CD4-positive, alpha-beta memory T cell (primary cell): ENCODE measurements at regions not wholly inside any gene's neighbourhood (a gene's known extent, or its start where the extent isn't known, plus 50 kb on each side); places are given as distances from the start of the nearest gene placed in this dataset.

Experiments
- CTCF ChIA-PET: fragments of 350-600 bp; sonication (Branson Sonifier 250); formaldehyde crosslinking; loops from one replicate; lab custom pipeline; 2021; ENCODE audit warnings: inconsistent platforms; ENCODE audit not compliant: partially characterized antibody; lab: Charles Lee
- POLR2A ChIA-PET: fragments of 350-600 bp; sonication (Branson Sonifier 250); formaldehyde crosslinking; loops from one replicate; lab custom pipeline; 2021; ENCODE audit not compliant: partially characterized antibody; lab: Charles Lee
- DNase-seq, 5 donors: peaks; one replicate each; pipeline versions ENCODE4 v3.0.0 to v3.0.0-alpha.2; 2020 to 2022; ENCODE audit warnings: mixed read lengths in 1 of 5
- H3K27ac ChIP-seq: one replicate; pipeline ENCODE4 v1.7.0; 2013; ENCODE audit warnings: low read depth, low read length
- H3K27me3 ChIP-seq: 2 replicates; pipeline ENCODE4 v1.7.0; 2013; ENCODE audit warnings: mild to moderate bottlenecking, low read length, moderate library complexity; ENCODE audit not compliant: insufficient read depth
- H3K36me3 ChIP-seq: 2 replicates; pipeline ENCODE4 v1.7.0; 2013; ENCODE audit warnings: mild to moderate bottlenecking, low read length, moderate library complexity; ENCODE audit not compliant: insufficient read depth
- H3K4me1 ChIP-seq: 2 replicates; pipeline ENCODE4 v1.7.0; 2013; ENCODE audit warnings: mild to moderate bottlenecking, low read length, moderate library complexity; ENCODE audit not compliant: insufficient read depth
- H3K4me3 ChIP-seq, 2 donors: one replicate each; pipeline ENCODE4 v1.7.0; 2013; ENCODE audit warnings: low read length in 2 of 2, mild to moderate bottlenecking in 1 of 2
- H3K9me3 ChIP-seq, 2 donors: one replicate each; pipeline ENCODE4 v1.7.0; 2013; ENCODE audit warnings: low read length in 2 of 2, control low read depth in 1 of 2; ENCODE audit not compliant: control insufficient read depth in 1 of 2
- H3K27ac Mint-ChIP-seq, 7 donors: one replicate each; pipeline ENCODE4 v1.8.0; 2020 to 2021; ENCODE audit warnings: mixed read lengths in 7 of 7, mild to moderate bottlenecking in 6 of 7, inconsistent platforms in 3 of 7, moderate library complexity in 3 of 7
- H3K27me3 Mint-ChIP-seq, 2 donors: one replicate each; pipeline ENCODE4 v1.8.0; 2020 to 2021; ENCODE audit warnings: mixed read lengths in 2 of 2
- H3K36me3 Mint-ChIP-seq, 2 donors: one replicate each; pipeline ENCODE4 v1.8.0; 2020 to 2021; ENCODE audit warnings: mixed read lengths in 2 of 2, inconsistent platforms in 1 of 2, mild to moderate bottlenecking in 1 of 2
- H3K4me1 Mint-ChIP-seq, 4 donors: one replicate each; pipeline ENCODE4 v1.8.0; 2020 to 2021; ENCODE audit warnings: mixed read lengths in 4 of 4, mild to moderate bottlenecking in 1 of 4
- H3K4me3 Mint-ChIP-seq, 8 donors: one replicate each; pipeline ENCODE4 v1.8.0; 2020 to 2021; ENCODE audit warnings: mixed read lengths in 8 of 8, mild to moderate bottlenecking in 7 of 8, moderate library complexity in 6 of 8, inconsistent platforms in 3 of 8
- H3K9me3 Mint-ChIP-seq, 8 donors: one replicate each; pipeline ENCODE4 v1.8.0; 2020 to 2021; ENCODE audit warnings: mixed read lengths in 8 of 8, mild to moderate bottlenecking in 5 of 8, inconsistent platforms in 3 of 8, moderate library complexity in 1 of 8
- intact Hi-C: fragments of 100-400 bp; cut with micrococcal nuclease; formaldehyde crosslinking; loops from one replicate; pipeline ENCODE4 v1.15.1; 2023

- POLR2A ChIA-PET, result no interaction called here
- no peak overlapping the region for H3K4me3 Mint-ChIP-seq
- no peak for DNase-seq
- H3K27me3 Mint-ChIP-seq, result no peaks in the 10 kb centered on the region
- no peaks in the 10 kb centered on the region for H3K36me3 ChIP-seq
- H3K9me3 ChIP-seq, result no peaks in the 10 kb centered on the region
- CTCF ChIA-PET, result no interaction called here
- no peaks in the 10 kb centered on the region for H3K27me3 ChIP-seq
- H3K4me3 ChIP-seq, result no peak overlapping the region
- H3K27ac Mint-ChIP-seq, result no peak overlapping the region
- no peaks in the 10 kb centered on the region for H3K36me3 Mint-ChIP-seq
- no peak overlapping the region for H3K27ac ChIP-seq
- H3K4me1 Mint-ChIP-seq, result no peaks in the 10 kb centered on the region
- H3K4me1 ChIP-seq, result no peaks in the 10 kb centered on the region
- peaks cover 0 to 9% (median 2%) of the 10 kb centered on the region in 8 donors for H3K9me3 Mint-ChIP-seq
- intact Hi-C loops, result no loop called here
These were observed 335.0 kb upstream of the ATP5MC3 start for GRCh38 chr2:175516555-175516954.

DNA sequence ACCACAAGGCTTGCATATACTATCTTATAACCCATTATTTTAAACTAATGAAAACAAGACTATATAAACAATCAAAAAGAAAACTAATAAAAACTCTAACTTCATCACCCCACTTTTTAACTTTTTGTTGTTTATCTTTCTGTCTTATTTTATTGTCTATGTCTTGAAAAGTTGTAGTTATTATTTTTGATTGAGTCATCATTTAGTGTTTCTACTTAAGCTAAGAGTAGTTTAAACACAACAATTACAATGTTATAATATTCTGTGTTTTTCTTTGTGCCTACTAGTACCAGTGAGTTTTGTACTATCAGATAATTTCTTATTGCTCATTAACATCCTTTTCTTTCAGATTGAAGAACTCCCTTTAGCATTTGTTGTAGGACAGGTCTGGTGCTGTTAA is 318.7 kb upstream of the ATP5MC3 start:
- H3K27ac ChIP-seq, result no peak overlapping the region
- intact Hi-C loops, result no loop called here
- peaks cover 0 to 48% (median 22%) of the 10 kb centered on the region in 8 donors for H3K9me3 Mint-ChIP-seq
- ChIA-PET POLR2A (no interaction called here), CTCF (no interaction called here)
- H3K4me3 ChIP-seq, result no peak overlapping the region
- no peaks in the 10 kb centered on the region for H3K27me3 Mint-ChIP-seq
- H3K9me3 ChIP-seq, result no peaks in the 10 kb centered on the region
- DNase-seq, result no peak
- no peaks in the 10 kb centered on the region for H3K36me3 ChIP-seq
- no peak overlapping the region for H3K4me3 Mint-ChIP-seq
- H3K27ac Mint-ChIP-seq, result no peak overlapping the region
- no peaks in the 10 kb centered on the region for H3K4me1 Mint-ChIP-seq
- H3K27me3 ChIP-seq, result no peaks in the 10 kb centered on the region
- H3K4me1 ChIP-seq, result no peaks in the 10 kb centered on the region
- no peaks in the 10 kb centered on the region for H3K36me3 Mint-ChIP-seq

GRCh38 chr2:175490360-175490791 is 308.9 kb upstream of the ATP5MC3 start:
- Mint-ChIP-seq H3K4me1 (no peaks in the 10 kb centered on the region), H3K9me3 (peaks cover 0 to 9% (median 0%) of the 10 kb centered on the region in 8 donors), H3K4me3 (no peak overlapping the region), H3K27ac (no peak overlapping the region), H3K27me3 (peaks cover 0 to 3% of the 10 kb centered on the region in 2 donors), H3K36me3 (no peaks in the 10 kb centered on the region)
- ChIA-PET POLR2A (no interaction called here), CTCF (no interaction called here)
- H3K4me1 ChIP-seq, result no peaks in the 10 kb centered on the region
- no peaks in the 10 kb centered on the region for H3K9me3 ChIP-seq
- DNase-seq, result no peak
- H3K27me3 ChIP-seq, result no peaks in the 10 kb centered on the region
- H3K36me3 ChIP-seq, result no peaks in the 10 kb centered on the region
- no peak overlapping the region for H3K27ac ChIP-seq
- no peak overlapping the region for H3K4me3 ChIP-seq
- intact Hi-C loops, result no loop called here

DNA sequence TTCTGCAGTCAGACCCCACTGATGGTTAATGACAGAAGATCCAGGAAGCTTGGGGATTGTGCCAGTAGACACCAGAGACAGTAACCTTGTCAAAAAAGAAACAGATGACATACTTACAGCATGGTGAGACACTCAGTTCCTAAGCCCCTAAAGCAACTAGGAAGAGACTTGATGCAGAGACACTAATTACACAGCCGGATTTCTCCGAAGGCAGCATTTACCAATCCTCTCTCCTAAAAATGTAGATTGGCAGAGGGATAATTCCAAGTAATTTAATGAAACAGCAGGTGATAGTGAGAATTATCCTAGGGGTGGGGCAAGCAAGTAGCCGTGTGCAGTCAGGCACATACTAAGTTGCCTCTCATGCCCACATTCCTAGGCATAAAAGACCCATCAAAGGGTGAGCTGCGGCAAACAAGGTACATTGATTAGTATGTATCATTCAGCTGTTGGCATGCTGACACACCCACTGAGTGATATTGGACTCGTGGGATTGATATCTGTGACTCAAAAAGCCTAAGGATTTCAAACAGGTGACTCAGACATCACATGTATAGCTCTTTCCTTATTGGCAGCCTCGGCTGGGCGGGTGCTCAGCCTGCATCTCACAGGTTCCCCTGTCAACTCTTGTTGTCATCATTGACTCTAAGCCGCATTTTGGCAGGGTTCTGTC is 296.7 kb upstream of the ATP5MC3 start:
- ChIA-PET CTCF (no interaction called here), POLR2A (no interaction called here)
- Histone ChIP-seq H3K4me1 (no peaks in the 10 kb centered on the region), H3K4me3 (no peak overlapping the region), H3K27me3 (no peaks in the 10 kb centered on the region), H3K27ac (no peak overlapping the region), H3K9me3 (no peaks in the 10 kb centered on the region), H3K36me3 (no peaks in the 10 kb centered on the region)
- H3K36me3 Mint-ChIP-seq, result no peaks in the 10 kb centered on the region
- H3K4me3 Mint-ChIP-seq, result no peak overlapping the region
- no peak for DNase-seq
- H3K27ac Mint-ChIP-seq, result no peak overlapping the region
- intact Hi-C loops, result no loop called here
- no peaks in the 10 kb centered on the region for H3K4me1 Mint-ChIP-seq
- H3K9me3 Mint-ChIP-seq, result no peaks in the 10 kb centered on the region
- H3K27me3 Mint-ChIP-seq, result peaks cover 0 to 6% of the 10 kb centered on the region in 2 donors

GRCh38 chr2:175476948-175477347 is 295.4 kb upstream of the ATP5MC3 start:
- no peaks in the 10 kb centered on the region for H3K4me1 ChIP-seq
- ChIA-PET CTCF (no interaction called here), POLR2A (no interaction called here)
- Mint-ChIP-seq H3K9me3 (no peaks in the 10 kb centered on the region), H3K4me1 (no peaks in the 10 kb centered on the region), H3K27ac (no peak overlapping the region), H3K36me3 (no peaks in the 10 kb centered on the region), H3K4me3 (no peak overlapping the region), H3K27me3 (peaks cover 0 to 6% of the 10 kb centered on the region in 2 donors)
- no peaks in the 10 kb centered on the region for H3K36me3 ChIP-seq
- intact Hi-C loops, result no loop called here
- H3K9me3 ChIP-seq, result no peaks in the 10 kb centered on the region
- no peaks in the 10 kb centered on the region for H3K27me3 ChIP-seq
- DNase-seq, result no peak
- H3K4me3 ChIP-seq, result no peak overlapping the region
- H3K27ac ChIP-seq, result no peak overlapping the region

DNA sequence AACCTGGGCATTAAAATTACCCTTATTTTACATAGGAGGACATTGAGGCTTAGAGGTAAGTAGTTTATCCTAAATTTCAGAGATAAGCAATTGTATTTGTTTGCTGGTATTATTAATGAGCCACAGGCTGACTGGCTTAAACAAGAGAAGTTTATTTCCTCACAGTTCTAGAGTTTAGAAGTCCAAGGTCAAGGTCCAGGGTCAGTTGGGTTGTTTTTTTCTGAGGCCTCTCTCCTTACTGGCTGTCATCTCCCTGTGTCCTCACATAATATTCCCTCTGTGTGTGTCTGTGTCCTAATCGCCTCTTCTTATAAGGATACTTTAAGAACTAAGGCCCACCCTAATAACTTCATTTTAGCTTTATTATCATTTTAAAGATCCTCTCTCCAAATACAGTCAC is 294.9 kb upstream of the ATP5MC3 start:
- Mint-ChIP-seq H3K4me3 (no peak overlapping the region), H3K27ac (no peak overlapping the region), H3K9me3 (no peaks in the 10 kb centered on the region), H3K36me3 (no peaks in the 10 kb centered on the region), H3K27me3 (peaks cover 0 to 6% of the 10 kb centered on the region in 2 donors), H3K4me1 (no peaks in the 10 kb centered on the region)
- Histone ChIP-seq H3K9me3 (no peaks in the 10 kb centered on the region), H3K27me3 (no peaks in the 10 kb centered on the region), H3K27ac (no peak overlapping the region), H3K4me3 (no peak overlapping the region), H3K4me1 (no peaks in the 10 kb centered on the region), H3K36me3 (no peaks in the 10 kb centered on the region)
- ChIA-PET CTCF (no interaction called here), POLR2A (no interaction called here)
- intact Hi-C loops, result no loop called here
- no peak for DNase-seq

DNA sequence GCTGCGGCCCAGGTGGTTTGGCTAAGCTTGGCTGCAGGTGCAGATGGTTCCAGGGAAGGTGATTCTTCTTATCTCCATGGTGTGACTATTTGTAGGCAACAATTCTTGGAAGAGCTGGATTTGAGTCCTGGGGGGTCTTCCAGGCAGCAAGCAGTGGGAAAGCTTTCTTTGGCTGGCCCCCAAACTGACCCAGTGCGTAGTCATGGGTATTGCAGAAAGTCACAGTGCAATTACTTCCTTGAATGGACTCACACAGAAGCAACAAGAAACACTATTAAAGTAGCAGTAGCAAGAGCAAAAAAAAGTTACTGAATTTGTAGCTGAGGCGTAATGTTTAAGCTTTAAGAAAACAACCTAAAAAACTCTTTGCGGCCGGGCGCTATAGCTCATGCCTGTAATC is 293.6 kb upstream of the ATP5MC3 start:
- no peak overlapping the region for H3K27ac Mint-ChIP-seq
- H3K4me3 Mint-ChIP-seq, result no peak overlapping the region
- no peaks in the 10 kb centered on the region for H3K4me1 ChIP-seq
- ChIA-PET POLR2A (no interaction called here), CTCF (no interaction called here)
- H3K9me3 ChIP-seq, result no peaks in the 10 kb centered on the region
- H3K4me3 ChIP-seq, result no peak overlapping the region
- no peaks in the 10 kb centered on the region for H3K36me3 Mint-ChIP-seq
- no peaks in the 10 kb centered on the region for H3K36me3 ChIP-seq
- peaks cover 0 to 6% of the 10 kb centered on the region in 2 donors for H3K27me3 Mint-ChIP-seq
- H3K27ac ChIP-seq, result no peak overlapping the region
- DNase-seq, result no peak
- no peaks in the 10 kb centered on the region for H3K4me1 Mint-ChIP-seq
- no peaks in the 10 kb centered on the region for H3K9me3 Mint-ChIP-seq
- intact Hi-C loops, result no loop called here
- H3K27me3 ChIP-seq, result no peaks in the 10 kb centered on the region
